ENCODE measurements at regions not wholly inside any gene's neighbourhood (a gene's known extent, or its start where the extent isn't known, plus 50 kb on each side); places are given as distances from the start of the nearest gene placed in this dataset.
"Not testable (repeated sequence)": the region's sequence is repeated elsewhere in the genome, so short reads cannot be mapped to it uniquely, and the experiment has no call there.

DNA sequence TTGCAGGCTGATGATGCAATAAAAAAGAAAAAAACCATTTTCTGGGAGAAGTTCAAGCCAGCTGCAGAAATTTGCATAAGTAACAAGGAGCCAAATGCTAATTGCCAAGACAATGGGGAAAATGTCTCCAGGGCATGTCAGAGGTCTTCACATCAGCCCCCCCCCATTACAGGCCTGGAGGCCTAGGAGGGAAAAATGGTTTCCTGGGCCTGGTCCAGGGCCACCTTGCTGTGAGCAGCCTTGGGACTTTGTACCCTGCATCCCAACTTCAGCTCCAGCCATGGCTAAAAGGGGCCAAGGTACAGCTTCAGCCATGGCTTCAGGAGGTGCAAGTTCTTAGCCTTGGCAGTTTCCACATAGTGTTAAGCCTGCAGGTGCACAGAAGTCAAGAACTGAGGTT is 160.0 kb upstream of the IRS4 start:
- not testable (repeated sequence) for TF ChIP-seq POLR2A (IDR thresholded peaks at IDR 0.05)
- TF ChIP-seq, protein P1, sequence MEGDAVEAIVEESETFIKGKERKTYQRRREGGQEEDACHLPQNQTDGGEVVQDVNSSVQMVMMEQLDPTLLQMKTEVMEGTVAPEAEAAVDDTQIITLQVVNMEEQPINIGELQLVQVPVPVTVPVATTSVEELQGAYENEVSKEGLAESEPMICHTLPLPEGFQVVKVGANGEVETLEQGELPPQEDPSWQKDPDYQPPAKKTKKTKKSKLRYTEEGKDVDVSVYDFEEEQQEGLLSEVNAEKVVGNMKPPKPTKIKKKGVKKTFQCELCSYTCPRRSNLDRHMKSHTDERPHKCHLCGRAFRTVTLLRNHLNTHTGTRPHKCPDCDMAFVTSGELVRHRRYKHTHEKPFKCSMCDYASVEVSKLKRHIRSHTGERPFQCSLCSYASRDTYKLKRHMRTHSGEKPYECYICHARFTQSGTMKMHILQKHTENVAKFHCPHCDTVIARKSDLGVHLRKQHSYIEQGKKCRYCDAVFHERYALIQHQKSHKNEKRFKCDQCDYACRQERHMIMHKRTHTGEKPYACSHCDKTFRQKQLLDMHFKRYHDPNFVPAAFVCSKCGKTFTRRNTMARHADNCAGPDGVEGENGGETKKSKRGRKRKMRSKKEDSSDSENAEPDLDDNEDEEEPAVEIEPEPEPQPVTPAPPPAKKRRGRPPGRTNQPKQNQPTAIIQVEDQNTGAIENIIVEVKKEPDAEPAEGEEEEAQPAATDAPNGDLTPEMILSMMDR (IDR thresholded peaks at IDR 0.05): not testable (repeated sequence)

All from thyroid gland (tissue), 4 donors.